Heart left ventricle (tissue), 16 donors: ENCODE measurements at regions not wholly inside any gene's neighbourhood (a gene's known extent, or its start where the extent isn't known, plus 50 kb on each side); places are given as distances from the start of the nearest gene placed in this dataset.
A peak's percentile ranks its signal among the peaks of the same experiment; 100 is the strongest.

Experiments
- ATAC-seq, 4 donors: fragments of 200-7000 bp; cut with Tn5 transposase; one replicate each; pipeline ENCODE4 v1.9.1; 2020 to 2022; ENCODE audit warnings: moderate library complexity in 4 of 4, mild to moderate bottlenecking in 3 of 4, moderate number of reproducible peaks in 1 of 4
- DNase-seq, 5 donors: peaks; one replicate each; pipeline ENCODE4 v3.0.0-alpha.2; 2020
- H3K27ac ChIP-seq, 12 donors: fragments of 200-600 bp; sonication (generic) in 4 of 12; one replicate each; pipeline versions ENCODE4 v1.5.0 to v1.8.0; 2016 to 2022; ENCODE audit warnings: mild to moderate bottlenecking in 2 of 12
- H3K27me3 ChIP-seq, 9 donors: fragments of 200-600 bp; sonication (generic) in 2 of 9; one replicate each; pipeline versions ENCODE4 v1.5.1 to v1.8.0; 2016 to 2022; ENCODE audit warnings: mild to moderate bottlenecking in 3 of 9
- H3K36me3 ChIP-seq, 9 donors: fragments of 200-600 bp; sonication (generic) in 2 of 9; one replicate each; pipeline versions ENCODE4 v1.5.0 to v1.8.0; 2018 to 2022; ENCODE audit warnings: mild to moderate bottlenecking in 2 of 9
- H3K4me1 ChIP-seq, 12 donors: fragments of 200-600 bp; sonication (generic) in 4 of 12; one replicate each; pipeline versions ENCODE4 v1.5.0 to v1.8.0; 2016 to 2022; ENCODE audit warnings: mild to moderate bottlenecking in 3 of 12
- H3K4me3 ChIP-seq, 12 donors: fragments of 200-600 bp; sonication (generic) in 4 of 12; one replicate each; pipeline versions ENCODE4 v1.5.0 to v1.8.0; 2017 to 2022; ENCODE audit warnings: mild to moderate bottlenecking in 9 of 12, moderate library complexity in 4 of 12
- H3K9me3 ChIP-seq, 12 donors: fragments of 200-600 bp; sonication (generic) in 4 of 12; one replicate each; pipeline versions ENCODE4 v1.5.0 to v1.8.0; 2016 to 2022; ENCODE audit warnings: mild to moderate bottlenecking in 1 of 12
- POLR2A ChIP-seq, 2 donors: fragments of 450-650 bp; IDR thresholded peaks; one replicate each; pipeline ENCODE4 v1.6.1; 2017; ENCODE audit warnings: antibody characterized with exemption in 2 of 2, mild to moderate bottlenecking in 2 of 2, moderate library complexity in 2 of 2
- WGBS, 4 donors: extraction: QIAGEN DNeasy Blood & Tissue Kit in 2 of 4; methylation state at CpG; one replicate each; pipeline versions ENCODE4 v1.1.5 to v1.1.7; 2013 to 2018; 5-methylcytosine and 5-hydroxymethylcytosine counted together
- intact Hi-C, 10 donors: fragments of 100-400 bp; cut with DNase I; formaldehyde crosslinking; loops; one replicate each; pipeline versions ENCODE4 v1.11.1 to v1.14.2; 2022
- TF ChIP-seq, protein P1 (sequence below), 12 donors: fragments of 200-600 bp; sonication (generic) in 4 of 12; IDR thresholded peaks; one replicate each; pipeline versions ENCODE4 v1.5.0 to v1.8.0; 2018 to 2022; ENCODE audit warnings: antibody characterized with exemption in 12 of 12, mild to moderate bottlenecking in 5 of 12
- donor health status: ischemic (EF 13 %, LVEDD 7.1; RV severe dilation, severe dysfunction).
- donor health status: healthy with polysubstance abuse.
- donor health status: DM: no; HTN: yes; CAD: no.
- donor health status: DM: no; HTN: no; CAD: no.
- donor health status: ischemic (EF 25% LVEDD 6.9; RV normal size, moderate dysfunction).
- donor health status: ischemic (EF 25% LVEDD 5.7; RV mildly dilated, moderate dysfunction).
- donor health status: healthy.
- donor health status: DM: yes; HTN: yes; CAD: no.
- donor health status: ischemic (EF 35%, LVEDD 5.7; RV mildly dilated, moderate dysfunction).
- donor health status: nonischemic (EF 11% LVEDD 7.7; RV severe dilation, severe dysfunction).
- donor health status: DM: yes; HTN: yes; CAD: no.
- donor health status: PGD.
- donor health status: ischemic (EF 29% LVEDD 5.4; RV normal size, mild dysfunction).
- donor health status: nonischemic (EF 23%, LVEDD 6.1; RV moderate dilation, normal function).

DNA sequence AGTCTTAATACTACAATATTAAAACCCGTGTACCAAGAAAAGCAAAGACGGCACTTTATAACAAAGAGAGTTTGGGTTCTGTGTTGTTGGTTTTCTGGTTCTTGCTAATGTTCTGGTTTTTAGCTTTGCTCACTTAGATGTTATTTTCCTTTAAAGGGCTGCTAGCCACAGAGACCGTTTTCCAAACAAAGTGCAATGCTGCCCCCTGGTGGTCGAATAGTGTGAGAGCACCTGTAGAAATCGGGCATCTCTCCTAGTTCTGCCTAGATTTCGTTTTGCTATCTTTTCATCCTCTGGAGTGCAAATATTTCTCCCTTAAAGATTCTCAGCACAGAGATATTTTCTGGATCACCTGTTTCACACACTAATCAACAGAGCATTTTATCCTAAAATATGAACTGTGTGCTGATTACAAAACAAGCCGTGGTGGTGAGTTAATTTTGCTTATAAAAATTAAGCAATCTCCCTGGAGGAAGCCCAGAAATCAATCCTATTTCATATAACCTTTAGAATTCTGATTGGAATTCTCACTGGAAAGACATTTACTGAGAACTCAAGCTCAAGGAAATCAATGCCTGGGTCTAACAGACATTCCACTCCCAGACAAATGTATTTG is 334.5 kb upstream of the NOCT start:
- intact Hi-C loops, result loop anchor here in 9 of 10 donors (1.0 to 10.0 kb wide), 20 partner anchors 184 to 1559 kb away; no protein-coding TSS in a partner anchor
- no peak overlapping the region for H3K4me3 ChIP-seq
- no peak overlapping the region for H3K27ac ChIP-seq
- H3K9me3 ChIP-seq, result peaks cover 0 to 11% (median 0%) of the 10 kb centered on the region in 12 donors
- peaks cover 0 to 4% (median 0%) of the 10 kb centered on the region in 9 donors for H3K27me3 ChIP-seq
- no peaks in the 10 kb centered on the region for H3K36me3 ChIP-seq
- H3K4me1 ChIP-seq, result peaks cover 0 to 16% (median 0%) of the 10 kb centered on the region in 12 donors
- TF ChIP-seq POLR2A (IDR thresholded peaks at IDR 0.05), result no peak
- TF ChIP-seq, protein P1, sequence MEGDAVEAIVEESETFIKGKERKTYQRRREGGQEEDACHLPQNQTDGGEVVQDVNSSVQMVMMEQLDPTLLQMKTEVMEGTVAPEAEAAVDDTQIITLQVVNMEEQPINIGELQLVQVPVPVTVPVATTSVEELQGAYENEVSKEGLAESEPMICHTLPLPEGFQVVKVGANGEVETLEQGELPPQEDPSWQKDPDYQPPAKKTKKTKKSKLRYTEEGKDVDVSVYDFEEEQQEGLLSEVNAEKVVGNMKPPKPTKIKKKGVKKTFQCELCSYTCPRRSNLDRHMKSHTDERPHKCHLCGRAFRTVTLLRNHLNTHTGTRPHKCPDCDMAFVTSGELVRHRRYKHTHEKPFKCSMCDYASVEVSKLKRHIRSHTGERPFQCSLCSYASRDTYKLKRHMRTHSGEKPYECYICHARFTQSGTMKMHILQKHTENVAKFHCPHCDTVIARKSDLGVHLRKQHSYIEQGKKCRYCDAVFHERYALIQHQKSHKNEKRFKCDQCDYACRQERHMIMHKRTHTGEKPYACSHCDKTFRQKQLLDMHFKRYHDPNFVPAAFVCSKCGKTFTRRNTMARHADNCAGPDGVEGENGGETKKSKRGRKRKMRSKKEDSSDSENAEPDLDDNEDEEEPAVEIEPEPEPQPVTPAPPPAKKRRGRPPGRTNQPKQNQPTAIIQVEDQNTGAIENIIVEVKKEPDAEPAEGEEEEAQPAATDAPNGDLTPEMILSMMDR (IDR thresholded peaks at IDR 0.05), result peak; percentile 85 to 99 (median 93)
- WGBS, 4 donors, result 9 to 15% (median 13%) methylated on average over 7 of the region's 7 CpGs
- ATAC-seq, result peak in 3 of 4 donors; percentile 62 to 70 (median 63)
- peak; percentile 69 to 83 (median 76) for DNase-seq

DNA sequence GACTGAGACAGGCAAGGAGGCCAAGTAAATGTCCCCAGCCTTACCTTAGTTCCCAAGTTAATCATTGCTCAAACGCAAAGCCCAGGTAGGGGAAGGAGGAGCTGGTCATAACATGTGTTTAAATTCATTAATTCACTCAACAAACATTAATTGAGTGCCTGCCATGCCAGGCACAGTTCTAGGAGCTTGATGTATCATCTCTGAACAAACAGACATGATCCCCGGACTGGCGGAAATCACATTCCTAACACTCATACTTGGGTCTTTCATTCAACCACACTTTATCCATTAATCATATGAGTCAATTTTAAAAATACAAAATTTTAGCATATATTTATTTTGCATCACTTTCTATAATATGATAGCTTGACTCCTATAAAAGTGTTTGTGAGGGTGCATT is 335.3 kb upstream of the NOCT start:
- H3K27ac ChIP-seq, result no peak overlapping the region
- no peak overlapping the region for H3K4me3 ChIP-seq
- H3K27me3 ChIP-seq, result peaks cover 0 to 4% (median 0%) of the 10 kb centered on the region in 9 donors
- no peak for TF ChIP-seq POLR2A (IDR thresholded peaks at IDR 0.05)
- TF ChIP-seq, protein P1 (IDR thresholded peaks at IDR 0.05), result no peak
- DNase-seq (no peak), ATAC-seq (no peak)
- WGBS, 4 donors, result 92 to 97% (median 94%) methylated on average over 3 of the region's 3 CpGs
- peaks cover 0 to 11% (median 0%) of the 10 kb centered on the region in 12 donors for H3K9me3 ChIP-seq
- no peaks in the 10 kb centered on the region for H3K36me3 ChIP-seq
- peaks cover 0 to 15% (median 0%) of the 10 kb centered on the region in 12 donors for H3K4me1 ChIP-seq
- intact Hi-C loops, result loop anchor here in 9 of 10 donors (2.0 to 10.0 kb wide), 19 partner anchors 185 to 1558 kb away; no protein-coding TSS in a partner anchor

DNA sequence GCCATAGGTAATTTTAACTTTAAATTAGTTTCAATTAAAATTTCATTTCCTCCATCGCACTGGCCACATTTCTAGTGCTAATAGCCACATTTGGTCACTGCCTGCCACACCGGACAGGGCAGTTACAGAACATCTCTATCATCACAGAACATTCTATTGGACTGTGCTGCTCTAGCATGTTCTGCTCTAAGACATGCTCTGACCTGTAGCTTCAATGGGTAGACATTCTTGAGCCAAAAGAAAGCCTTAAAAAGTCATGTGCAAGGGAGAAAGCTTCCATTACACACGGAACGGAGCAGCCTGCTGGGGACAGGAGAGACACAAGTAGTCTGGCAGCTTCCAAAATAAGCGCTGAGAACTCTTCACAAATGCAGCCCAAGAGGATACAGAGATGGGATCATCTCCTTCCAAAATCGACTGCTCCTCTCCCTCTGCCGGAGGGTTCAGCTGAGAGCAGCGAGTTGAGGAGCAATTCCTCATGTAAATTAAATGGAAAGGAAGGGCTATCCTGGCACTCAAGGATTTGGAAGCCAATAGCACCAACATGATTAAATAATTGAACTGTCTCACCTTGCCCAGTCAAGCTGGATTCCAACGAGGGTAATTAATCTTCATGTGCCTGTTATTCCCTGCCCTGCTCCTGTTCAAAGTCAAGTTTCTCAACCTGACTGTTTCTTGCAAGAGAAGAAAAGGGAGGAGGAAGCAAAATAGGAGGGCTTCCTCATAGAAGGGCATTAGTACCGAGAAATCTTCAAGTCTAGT is 336.4 kb upstream of the NOCT start:
- H3K9me3 ChIP-seq, result peaks cover 0 to 5% (median 0%) of the 10 kb centered on the region in 12 donors
- ATAC-seq, result peak in 1 of 4 donors; percentile 10
- no peak for TF ChIP-seq POLR2A (IDR thresholded peaks at IDR 0.05)
- TF ChIP-seq, protein P1 (IDR thresholded peaks at IDR 0.05), result peak in 1 of 12 donors; percentile 13
- no peak for DNase-seq
- H3K36me3 ChIP-seq, result no peaks in the 10 kb centered on the region
- 86 to 91% (median 88%) methylated on average over 10 of the region's 10 CpGs for WGBS, 4 donors
- H3K4me3 ChIP-seq, result no peak overlapping the region
- H3K4me1 ChIP-seq, result peaks cover 0 to 15% (median 0%) of the 10 kb centered on the region in 12 donors
- H3K27ac ChIP-seq, result no peak overlapping the region
- intact Hi-C loops, result loop anchor here in 4 of 10 donors (5.0 to 10.0 kb wide), 5 partner anchors 284 to 1554 kb away; no protein-coding TSS in a partner anchor
- H3K27me3 ChIP-seq, result peaks cover 0 to 4% (median 0%) of the 10 kb centered on the region in 9 donors

DNA sequence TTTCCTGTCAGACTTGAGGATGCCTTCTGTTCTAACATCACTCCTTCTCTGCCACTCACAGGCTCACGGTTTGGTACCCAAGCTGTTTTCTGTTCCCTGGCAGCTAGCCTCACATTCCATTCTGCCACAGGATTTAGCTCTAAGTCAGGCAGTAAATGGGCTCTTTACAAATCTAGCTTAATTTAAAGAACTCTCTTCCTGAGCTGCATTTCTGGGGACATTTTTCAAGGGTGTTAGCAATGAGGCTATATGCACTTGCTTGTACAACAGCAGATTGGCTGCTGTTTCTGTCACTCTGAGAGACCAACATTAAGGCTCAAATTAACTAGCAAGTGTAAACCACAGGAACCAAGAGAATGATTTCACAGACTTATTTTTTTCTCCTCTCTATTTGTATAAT is 337.8 kb upstream of the NOCT start:
- H3K4me1 ChIP-seq, result peaks cover 0 to 18% (median 3%) of the 10 kb centered on the region in 12 donors
- TF ChIP-seq, protein P1 (IDR thresholded peaks at IDR 0.05), result no peak
- no peak for TF ChIP-seq POLR2A (IDR thresholded peaks at IDR 0.05)
- H3K27me3 ChIP-seq, result no peaks in the 10 kb centered on the region
- no peaks in the 10 kb centered on the region for H3K9me3 ChIP-seq
- ATAC-seq (no peak), DNase-seq (no peak)
- H3K4me3 ChIP-seq, result no peak overlapping the region
- 46 to 57% (median 52%) methylated on average over 1 of the region's 1 CpG for WGBS, 4 donors
- H3K36me3 ChIP-seq, result no peaks in the 10 kb centered on the region
- H3K27ac ChIP-seq, result no peak overlapping the region
- intact Hi-C loops, result loop anchor here in 4 of 10 donors (5.0 to 10.0 kb wide), 5 partner anchors 283 to 1553 kb away; no protein-coding TSS in a partner anchor
